ENCODE measurements at regions not wholly inside any gene's neighbourhood (a gene's known extent, or its start where the extent isn't known, plus 50 kb on each side); places are given as distances from the start of the nearest gene placed in this dataset.

DNA sequence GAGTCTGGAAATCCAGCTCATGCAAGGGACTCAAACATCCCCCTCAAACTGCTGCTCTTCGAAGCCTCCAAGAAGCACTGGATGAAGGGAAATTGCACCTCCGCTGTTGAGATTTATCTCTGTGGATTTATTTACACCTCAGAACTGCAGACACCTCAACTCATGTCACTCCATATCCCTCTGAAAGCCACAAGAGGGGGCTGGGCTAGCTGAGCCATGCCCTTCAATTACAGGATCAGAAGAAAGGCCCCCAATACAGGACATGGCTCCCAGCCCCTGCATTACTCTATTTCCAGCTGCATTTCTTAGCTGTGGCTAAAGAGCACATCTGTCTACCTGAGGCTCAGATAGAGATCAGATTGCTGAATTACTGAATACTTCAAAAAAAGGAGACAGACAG is 103.1 kb upstream of the DYNLRB2 start:
- no peak for FAIRE-seq
- TF ChIP-seq POLR2A (IDR thresholded peaks at IDR 0.05; ENCODE audit: low read depth, low read length) (no peak), POLR2AphosphoS5 (IDR thresholded peaks at IDR 0.05; ENCODE audit: low read depth, low read length) (no peak), PAX5 (IDR thresholded peaks at IDR 0.05; ENCODE audit: insufficient read depth, low read length, severe bottlenecking) (no peak), TAF1 (IDR thresholded peaks at IDR 0.05; ENCODE audit: low read depth, low read length) (no peak), SPI1 (IDR thresholded peaks at IDR 0.05; ENCODE audit: low read depth, low read length) (no peak), POU2F2 (IDR thresholded peaks at IDR 0.05; ENCODE audit: low read depth, low read length) (no peak)
- no peak for DNase-seq (ENCODE audit: insufficient read length, low spot score)

GRCh38 chr16:80436510-80436909 is 104.3 kb upstream of the DYNLRB2 start:
- TF ChIP-seq TAF1 (IDR thresholded peaks at IDR 0.05; ENCODE audit: low read depth, low read length) (no peak), POLR2AphosphoS5 (IDR thresholded peaks at IDR 0.05; ENCODE audit: low read depth, low read length) (no peak), SPI1 (IDR thresholded peaks at IDR 0.05; ENCODE audit: low read depth, low read length) (no peak), POU2F2 (IDR thresholded peaks at IDR 0.05; ENCODE audit: low read depth, low read length) (no peak), POLR2A (IDR thresholded peaks at IDR 0.05; ENCODE audit: low read depth, low read length) (no peak), PAX5 (IDR thresholded peaks at IDR 0.05; ENCODE audit: insufficient read depth, low read length, severe bottlenecking) (no peak)
- DNase-seq (ENCODE audit: insufficient read length, low spot score) (no peak), FAIRE-seq (no peak)

DNA sequence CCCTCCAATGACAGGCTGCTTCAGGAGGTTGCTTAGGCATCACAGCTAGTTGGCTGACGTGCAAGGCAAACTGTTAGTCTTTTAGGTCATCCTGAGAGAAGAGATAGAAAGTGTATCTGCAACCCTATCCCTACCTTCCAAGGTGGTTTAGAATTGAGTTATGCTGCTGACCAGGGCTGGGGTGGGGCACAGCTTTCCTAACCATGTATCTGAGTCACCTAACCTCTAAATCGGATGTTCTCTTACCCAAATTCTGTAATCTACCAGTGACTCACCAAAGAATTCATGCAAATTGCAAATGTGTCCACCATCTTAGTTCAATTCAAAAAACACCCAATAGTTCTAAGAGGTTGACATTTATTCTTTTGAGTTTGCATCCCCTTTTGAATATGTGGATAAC is 107.2 kb upstream of the DYNLRB2 start:
- no peak for FAIRE-seq
- no peak for TF ChIP-seq PAX5 (IDR thresholded peaks at IDR 0.05; ENCODE audit: insufficient read depth, low read length, severe bottlenecking)
- no peak for TF ChIP-seq POLR2AphosphoS5 (IDR thresholded peaks at IDR 0.05; ENCODE audit: low read depth, low read length)
- no peak for TF ChIP-seq TAF1 (IDR thresholded peaks at IDR 0.05; ENCODE audit: low read depth, low read length)
- TF ChIP-seq SPI1 (IDR thresholded peaks at IDR 0.05; ENCODE audit: low read depth, low read length): no peak
- no peak for TF ChIP-seq POU2F2 (IDR thresholded peaks at IDR 0.05; ENCODE audit: low read depth, low read length)
- no peak for TF ChIP-seq POLR2A (IDR thresholded peaks at IDR 0.05; ENCODE audit: low read depth, low read length)
- DNase-seq (ENCODE audit: insufficient read length, low spot score): no peak

- FAIRE-seq: no peak
- no peak for DNase-seq (ENCODE audit: insufficient read length, low spot score)
- TF ChIP-seq TAF1 (IDR thresholded peaks at IDR 0.05; ENCODE audit: low read depth, low read length) (no peak), POLR2AphosphoS5 (IDR thresholded peaks at IDR 0.05; ENCODE audit: low read depth, low read length) (no peak), POLR2A (IDR thresholded peaks at IDR 0.05; ENCODE audit: low read depth, low read length) (no peak), POU2F2 (IDR thresholded peaks at IDR 0.05; ENCODE audit: low read depth, low read length) (no peak), SPI1 (IDR thresholded peaks at IDR 0.05; ENCODE audit: low read depth, low read length) (no peak), PAX5 (IDR thresholded peaks at IDR 0.05; ENCODE audit: insufficient read depth, low read length, severe bottlenecking) (no peak)
Measured at GRCh38 chr16:80427795-80428194, 113.0 kb upstream of the DYNLRB2 start.

GRCh38 chr16:80418517-80419355 is 122.1 kb upstream of the DYNLRB2 start:
- no peak for DNase-seq (ENCODE audit: insufficient read length, low spot score)
- TF ChIP-seq SPI1 (IDR thresholded peaks at IDR 0.05; ENCODE audit: low read depth, low read length) (peak; percentile 76), TAF1 (IDR thresholded peaks at IDR 0.05; ENCODE audit: low read depth, low read length) (no peak)
- FAIRE-seq: no peak

GRCh38 chr16:80417706-80418271 is 123.0 kb upstream of the DYNLRB2 start:
- FAIRE-seq: no peak
- DNase-seq (ENCODE audit: insufficient read length, low spot score): no peak
- TF ChIP-seq SPI1 (IDR thresholded peaks at IDR 0.05; ENCODE audit: low read depth, low read length): peak; percentile 73
- no peak for TF ChIP-seq PAX5 (IDR thresholded peaks at IDR 0.05; ENCODE audit: insufficient read depth, low read length, severe bottlenecking)

GRCh38 chr16:80408014-80408413 is 132.8 kb upstream of the DYNLRB2 start:
- TF ChIP-seq POLR2A (IDR thresholded peaks at IDR 0.05; ENCODE audit: low read depth, low read length) (no peak), POU2F2 (IDR thresholded peaks at IDR 0.05; ENCODE audit: low read depth, low read length) (no peak), TAF1 (IDR thresholded peaks at IDR 0.05; ENCODE audit: low read depth, low read length) (no peak)
- DNase-seq (ENCODE audit: insufficient read length, low spot score) (no peak), FAIRE-seq (no peak)

- FAIRE-seq (no peak), DNase-seq (ENCODE audit: insufficient read length, low spot score) (no peak)
- TF ChIP-seq POU2F2 (IDR thresholded peaks at IDR 0.05; ENCODE audit: low read depth, low read length): no peak
- no peak for TF ChIP-seq TAF1 (IDR thresholded peaks at IDR 0.05; ENCODE audit: low read depth, low read length)
- TF ChIP-seq SPI1 (IDR thresholded peaks at IDR 0.05; ENCODE audit: low read depth, low read length): no peak
- TF ChIP-seq PAX5 (IDR thresholded peaks at IDR 0.05; ENCODE audit: insufficient read depth, low read length, severe bottlenecking): no peak
- no peak for TF ChIP-seq POLR2A (IDR thresholded peaks at IDR 0.05; ENCODE audit: low read depth, low read length)
Measured at GRCh38 chr16:80407265-80407987, 133.4 kb upstream of the DYNLRB2 start.

GRCh38 chr16:80404847-80405246 is 135.9 kb upstream of the DYNLRB2 start:
- TF ChIP-seq POLR2A (IDR thresholded peaks at IDR 0.05; ENCODE audit: low read depth, low read length): no peak
- no peak for TF ChIP-seq PAX5 (IDR thresholded peaks at IDR 0.05; ENCODE audit: insufficient read depth, low read length, severe bottlenecking)
- TF ChIP-seq POLR2AphosphoS5 (IDR thresholded peaks at IDR 0.05; ENCODE audit: low read depth, low read length): no peak
- no peak for TF ChIP-seq SPI1 (IDR thresholded peaks at IDR 0.05; ENCODE audit: low read depth, low read length)
- TF ChIP-seq POU2F2 (IDR thresholded peaks at IDR 0.05; ENCODE audit: low read depth, low read length): no peak
- TF ChIP-seq TAF1 (IDR thresholded peaks at IDR 0.05; ENCODE audit: low read depth, low read length): no peak
- no peak for FAIRE-seq
- no peak for DNase-seq (ENCODE audit: insufficient read length, low spot score)
